ENCODE measurements at regions not wholly inside any gene's neighbourhood (a gene's known extent, or its start where the extent isn't known, plus 50 kb on each side); places are given as distances from the start of the nearest gene placed in this dataset.

- no peak overlapping the region for H3K4me3 ChIP-seq (ENCODE audit: low read length)
- DNase-seq (ENCODE audit: low read depth, low spot score), result no peak
- WGBS (ENCODE audit: insufficient coverage, insufficient read length), result no CpG with 5 or more reads among the region's 3 CpGs
Observed at GRCh38 chr12:75568801-75569200, 57.4 kb upstream of the KRR1 start.

DNA sequence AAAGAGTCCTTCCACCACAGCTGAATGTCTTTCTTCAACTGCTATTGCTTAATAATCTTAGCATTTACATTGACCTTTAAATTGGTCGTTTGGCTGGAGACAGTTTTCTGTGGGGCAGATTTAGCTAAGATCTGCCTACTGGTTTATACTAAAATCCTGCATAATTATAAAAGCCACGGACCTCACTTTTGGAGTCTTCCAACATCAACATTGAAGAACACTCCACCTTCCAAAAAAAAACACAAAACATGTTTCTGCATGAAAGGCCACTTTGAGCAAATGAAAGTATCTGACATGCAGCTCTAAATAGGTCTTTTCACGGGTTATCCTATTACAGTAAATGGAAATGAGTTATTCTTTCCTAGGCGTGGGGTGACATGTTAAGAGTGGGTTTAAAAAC lies 57.0 kb upstream of the KRR1 start:
- H3K4me1 ChIP-seq (ENCODE audit: control insufficient read depth, insufficient read depth, low read length), result no peaks in the 10 kb centered on the region
- no peak overlapping the region for H3K4me3 ChIP-seq (ENCODE audit: low read length)
- no peaks in the 10 kb centered on the region for H3K27me3 ChIP-seq (ENCODE audit: control insufficient read depth, insufficient read depth, low read length)
- WGBS (ENCODE audit: insufficient coverage, insufficient read length), result no CpG with 5 or more reads among the region's 4 CpGs
- H3K9me3 ChIP-seq (ENCODE audit: control insufficient read depth, insufficient read depth, low read length), result peaks cover 5% of the 10 kb centered on the region
- no peaks in the 10 kb centered on the region for H3K36me3 ChIP-seq (ENCODE audit: control insufficient read depth, insufficient read depth, low read length)
- DNase-seq (ENCODE audit: low read depth, low spot score), result no peak
- H3K27ac ChIP-seq (ENCODE audit: low read length), result no peak overlapping the region

More at GRCh38 chr12:75568801-75569200, 57.4 kb upstream of the KRR1 start:
- no peaks in the 10 kb centered on the region for H3K4me1 ChIP-seq (ENCODE audit: control insufficient read depth, insufficient read depth, low read length)
- no peak overlapping the region for H3K27ac ChIP-seq (ENCODE audit: low read length)
- H3K36me3 ChIP-seq (ENCODE audit: control insufficient read depth, insufficient read depth, low read length), result no peaks in the 10 kb centered on the region
- peaks cover 5% of the 10 kb centered on the region for H3K9me3 ChIP-seq (ENCODE audit: control insufficient read depth, insufficient read depth, low read length)
- no peaks in the 10 kb centered on the region for H3K27me3 ChIP-seq (ENCODE audit: control insufficient read depth, insufficient read depth, low read length)

- H3K9me3 ChIP-seq (ENCODE audit: control insufficient read depth, insufficient read depth, low read length), result peaks cover 5% of the 10 kb centered on the region
- no CpG with 5 or more reads among the region's 3 CpGs for WGBS (ENCODE audit: insufficient coverage, insufficient read length)
- DNase-seq (ENCODE audit: low read depth, low spot score), result no peak
Observed at GRCh38 chr12:75565795-75566194, 54.4 kb upstream of the KRR1 start.

DNA sequence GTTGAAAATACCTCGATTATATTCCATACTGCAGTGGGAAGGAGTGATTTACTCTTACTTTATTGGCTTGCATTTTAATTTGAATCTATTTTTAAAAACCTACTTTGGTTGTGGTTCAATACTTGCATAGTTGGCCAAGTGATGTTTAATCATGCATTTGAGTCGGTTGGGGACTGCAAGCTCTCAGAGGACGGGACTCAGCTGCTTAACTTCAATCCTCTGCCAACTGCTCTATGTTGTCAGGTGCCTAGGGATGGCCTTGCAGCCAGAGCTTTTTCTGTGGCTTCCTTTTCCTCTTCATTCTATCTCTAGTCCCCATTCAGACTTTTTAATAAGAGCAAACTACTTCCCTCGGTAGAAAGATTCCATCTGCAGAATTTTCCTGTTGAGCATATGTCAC lies 53.4 kb upstream of the KRR1 start:
- H3K36me3 ChIP-seq (ENCODE audit: control insufficient read depth, insufficient read depth, low read length), result no peaks in the 10 kb centered on the region
- WGBS (ENCODE audit: insufficient coverage, insufficient read length), result no CpG with 5 or more reads among the region's 4 CpGs
- no peak for DNase-seq (ENCODE audit: low read depth, low spot score)

More at GRCh38 chr12:75565795-75566194, 54.4 kb upstream of the KRR1 start:
- no peaks in the 10 kb centered on the region for H3K4me1 ChIP-seq (ENCODE audit: control insufficient read depth, insufficient read depth, low read length)
- no peaks in the 10 kb centered on the region for H3K27me3 ChIP-seq (ENCODE audit: control insufficient read depth, insufficient read depth, low read length)
- H3K27ac ChIP-seq (ENCODE audit: low read length), result no peak overlapping the region
- no peaks in the 10 kb centered on the region for H3K36me3 ChIP-seq (ENCODE audit: control insufficient read depth, insufficient read depth, low read length)
- no peak overlapping the region for H3K4me3 ChIP-seq (ENCODE audit: low read length)

DNA sequence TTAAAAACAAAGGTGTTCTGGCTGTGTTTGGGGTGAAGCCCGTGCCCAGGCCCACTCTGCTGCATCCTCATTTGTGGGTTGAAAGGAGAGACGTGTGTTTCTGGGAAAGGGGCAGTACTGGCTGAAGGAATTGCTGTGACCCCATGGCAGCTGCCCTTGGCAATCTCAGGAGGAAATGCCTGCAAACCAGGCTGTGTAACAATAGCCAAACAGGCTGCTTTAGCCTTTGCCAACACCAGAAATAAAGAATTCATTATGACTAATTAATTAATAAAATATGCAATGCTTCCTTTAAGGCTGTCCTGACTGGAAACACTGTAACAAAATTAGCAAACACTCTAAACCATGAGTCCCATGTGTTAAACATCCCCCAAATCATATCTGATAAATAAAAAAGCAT lies 53.0 kb upstream of the KRR1 start:
- WGBS (ENCODE audit: insufficient coverage, insufficient read length), result no CpG with 5 or more reads among the region's 2 CpGs
- Histone ChIP-seq H3K4me3 (ENCODE audit: low read length) (no peak overlapping the region), H3K9me3 (ENCODE audit: control insufficient read depth, insufficient read depth, low read length) (peaks cover 5% of the 10 kb centered on the region), H3K4me1 (ENCODE audit: control insufficient read depth, insufficient read depth, low read length) (no peaks in the 10 kb centered on the region), H3K27ac (ENCODE audit: low read length) (no peak overlapping the region), H3K36me3 (ENCODE audit: control insufficient read depth, insufficient read depth, low read length) (no peaks in the 10 kb centered on the region), H3K27me3 (ENCODE audit: control insufficient read depth, insufficient read depth, low read length) (no peaks in the 10 kb centered on the region)
- no peak for DNase-seq (ENCODE audit: low read depth, low spot score)

More for the DNA sequence above, 53.4 kb upstream of the KRR1 start:
- Histone ChIP-seq H3K27me3 (ENCODE audit: control insufficient read depth, insufficient read depth, low read length) (no peaks in the 10 kb centered on the region), H3K27ac (ENCODE audit: low read length) (no peak overlapping the region), H3K4me1 (ENCODE audit: control insufficient read depth, insufficient read depth, low read length) (no peaks in the 10 kb centered on the region), H3K4me3 (ENCODE audit: low read length) (no peak overlapping the region), H3K9me3 (ENCODE audit: control insufficient read depth, insufficient read depth, low read length) (peaks cover 5% of the 10 kb centered on the region)

- no peak for DNase-seq (ENCODE audit: low read depth, low spot score)
- Histone ChIP-seq H3K36me3 (ENCODE audit: control insufficient read depth, insufficient read depth, low read length) (no peaks in the 10 kb centered on the region), H3K9me3 (ENCODE audit: control insufficient read depth, insufficient read depth, low read length) (peaks cover 5% of the 10 kb centered on the region), H3K4me1 (ENCODE audit: control insufficient read depth, insufficient read depth, low read length) (no peaks in the 10 kb centered on the region), H3K27me3 (ENCODE audit: control insufficient read depth, insufficient read depth, low read length) (no peaks in the 10 kb centered on the region), H3K4me3 (ENCODE audit: low read length) (no peak overlapping the region), H3K27ac (ENCODE audit: low read length) (no peak overlapping the region)
- WGBS (ENCODE audit: insufficient coverage, insufficient read length), result no CpG with 5 or more reads among the region's 2 CpGs
Observed at GRCh38 chr12:75563351-75563750, 51.9 kb upstream of the KRR1 start.

- DNase-seq (ENCODE audit: low read depth, low spot score), result no peak
- Histone ChIP-seq H3K27me3 (ENCODE audit: control insufficient read depth, insufficient read depth, low read length) (no peaks in the 10 kb centered on the region), H3K4me3 (ENCODE audit: low read length) (no peak overlapping the region), H3K27ac (ENCODE audit: low read length) (no peak overlapping the region), H3K4me1 (ENCODE audit: control insufficient read depth, insufficient read depth, low read length) (no peaks in the 10 kb centered on the region), H3K9me3 (ENCODE audit: control insufficient read depth, insufficient read depth, low read length) (peaks cover 5% of the 10 kb centered on the region), H3K36me3 (ENCODE audit: control insufficient read depth, insufficient read depth, low read length) (no peaks in the 10 kb centered on the region)
- WGBS (ENCODE audit: insufficient coverage, insufficient read length), result no CpG with 5 or more reads among the region's 7 CpGs
Observed at GRCh38 chr12:75561921-75562320, 50.5 kb upstream of the KRR1 start.
